ENCODE measurements at regions not wholly inside any gene's neighbourhood (a gene's known extent, or its start where the extent isn't known, plus 50 kb on each side); places are given as distances from the start of the nearest gene placed in this dataset.

DNA sequence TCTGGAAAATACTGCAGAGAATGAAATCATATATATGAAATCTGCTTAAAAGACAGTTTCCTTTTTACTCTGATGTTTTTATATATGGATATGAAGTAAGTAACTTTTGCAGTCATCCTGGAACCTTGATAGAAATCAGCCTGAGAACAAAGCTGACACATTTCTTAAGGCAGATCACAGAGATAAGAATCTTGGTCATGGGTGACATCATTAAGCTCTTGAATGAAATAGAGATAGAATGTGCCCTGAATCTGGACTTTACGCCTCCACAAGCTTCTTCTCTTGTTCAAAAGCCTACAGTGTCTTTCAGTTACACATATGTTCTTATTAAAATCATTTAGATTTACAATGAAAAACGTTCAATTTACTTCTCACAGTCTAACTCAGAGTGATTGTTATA, 319.1 kb upstream of the CNTNAP2 start:
- no peak overlapping the region for H3K4me3 ChIP-seq (replicated peaks in 1 of 2; ENCODE audit: low read depth in 1 of 2, low read length in 2 of 2)
- RAD21 ChIA-PET (ENCODE audit: low non-redundant PET in 1 of 2, low total read pairs in 2 of 2, uncharacterized antibody in 2 of 2, unreplicated experiment in 2 of 2), result no interaction called here
- no peak for ATAC-seq
- H3K4me2 ChIP-seq (ENCODE audit: low read length), result no peak overlapping the region
- H3K9ac ChIP-seq (ENCODE audit: low read length), result no peak overlapping the region
- CTCF ChIA-PET, result no interaction called here
- TF ChIP-seq TCF7L2 (IDR thresholded peaks at IDR 0.05; ENCODE audit: borderline replicate concordance, extremely low read depth, insufficient read depth, insufficient read length) (no peak), SP1 (IDR thresholded peaks at IDR 0.05; ENCODE audit: low read depth) (no peak), CTCF (IDR thresholded peaks at IDR 0.05 in 2 of 3, conservative IDR thresholded peaks at IDR 0.05 in 1 of 3; ENCODE audit: borderline replicate concordance in 1 of 3, insufficient read depth in 1 of 3, low read depth in 2 of 3, low read length in 2 of 3) (no peak), CEBPB (IDR thresholded peaks at IDR 0.05; ENCODE audit: low read depth) (no peak), ELF1 (IDR thresholded peaks at IDR 0.05; ENCODE audit: borderline replicate concordance, low read depth) (no peak), SIN3A (IDR thresholded peaks at IDR 0.05; ENCODE audit: low read depth) (no peak), ZFX (IDR thresholded peaks at IDR 0.05) (no peak), SRF (IDR thresholded peaks at IDR 0.05; ENCODE audit: low read depth) (no peak), YY1 (IDR thresholded peaks at IDR 0.05; ENCODE audit: extremely low read depth, insufficient replicate concordance, low read depth, low read length) (no peak), EZH2phosphoT487 (IDR thresholded peaks at IDR 0.05; ENCODE audit: borderline replicate concordance) (no peak), EZH2 (IDR thresholded peaks at IDR 0.05) (no peak), CBX3 (IDR thresholded peaks at IDR 0.05; ENCODE audit: low read depth) (no peak), ZNF274 (IDR thresholded peaks at IDR 0.05; ENCODE audit: low read depth, low read length) (no peak), FOSL1 (IDR thresholded peaks at IDR 0.05; ENCODE audit: low read depth) (no peak), POLR2AphosphoS5 (IDR thresholded peaks at IDR 0.05; ENCODE audit: low read depth, low read length) (no peak), ZBTB33 (IDR thresholded peaks at IDR 0.05; ENCODE audit: extremely low read depth, insufficient replicate concordance, low read length) (no peak)
- TF ChIP-seq, protein P1, sequence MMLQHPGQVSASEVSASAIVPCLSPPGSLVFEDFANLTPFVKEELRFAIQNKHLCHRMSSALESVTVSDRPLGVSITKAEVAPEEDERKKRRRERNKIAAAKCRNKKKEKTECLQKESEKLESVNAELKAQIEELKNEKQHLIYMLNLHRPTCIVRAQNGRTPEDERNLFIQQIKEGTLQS (IDR thresholded peaks at IDR 0.05), result no peak
- no peak overlapping the region for H3K27ac ChIP-seq (ENCODE audit: low read depth, low read length)
- DNase-seq (ENCODE audit: low read depth, low spot score), result no peak
- intact Hi-C loops (cut with micrococcal nuclease), result no loop called here
- H3K4me1 ChIP-seq (ENCODE audit: control insufficient read depth in 1 of 2, insufficient read depth in 2 of 2, low read length in 2 of 2), result no peaks in the 10 kb centered on the region
- no peak overlapping the region for H2AFZ ChIP-seq (ENCODE audit: low read depth, low read length, poor library complexity, severe bottlenecking)
- H3K27me3 ChIP-seq (ENCODE audit: insufficient read depth, low read length), result no peaks in the 10 kb centered on the region
- no peaks in the 10 kb centered on the region for H3K79me2 ChIP-seq (ENCODE audit: insufficient read depth, low read length)
- H3K36me3 ChIP-seq (ENCODE audit: control insufficient read depth in 1 of 2, insufficient read depth in 2 of 2, low read length in 2 of 2), result no peaks in the 10 kb centered on the region
- no peaks in the 10 kb centered on the region for H3K9me2 ChIP-seq (ENCODE audit: insufficient read depth)
- H3K9me3 ChIP-seq (ENCODE audit: control insufficient read depth in 1 of 2, insufficient read depth in 1 of 2, low read depth in 1 of 2, low read length in 2 of 2), result peaks cover 3 to 14% of the 10 kb centered on the region in 2 experiments; a peak in 2 of 4 replicates
- POLR2A ChIA-PET, result no interaction called here
- no TSS peak for BruUV-seq (replicated peaks)
- no peaks in the 10 kb centered on the region for H4K20me1 ChIP-seq (ENCODE audit: insufficient read depth)

Data from HCT116 (cell line).